Calu3 (cell line): ENCODE measurements at regions not wholly inside any gene's neighbourhood (a gene's known extent, or its start where the extent isn't known, plus 50 kb on each side); places are given as distances from the start of the nearest gene placed in this dataset.

Experiments
- BruUV-seq: library from RNA; stranded (reverse); fragments of 400-500 nt; replicated peaks from 2 replicates; lab custom pipeline; 2021; lab: Mats Ljungman, UMichigan
- CTCF ChIA-PET: fragments of 300-600 bp; sonication (Branson Sonifier 250); formaldehyde crosslinking; loops from one replicate; lab custom pipeline; 2022; ENCODE audit warnings: antibody characterized with exemption; lab: Charles Lee
- DNase-seq: peaks from one replicate; pipeline ENCODE4 v3.0.0; 2022
- H3K27ac Mint-ChIP-seq: one replicate; pipeline ENCODE4 v1.8.0; 2022; ENCODE audit warnings: mixed read lengths; ENCODE audit not compliant: unreplicated experiment
- H3K27me3 Mint-ChIP-seq: one replicate; pipeline ENCODE4 v1.8.0; 2022; ENCODE audit warnings: mixed read lengths; ENCODE audit not compliant: unreplicated experiment
- H3K36me3 Mint-ChIP-seq: one replicate; pipeline ENCODE4 v1.8.0; 2022; ENCODE audit warnings: mild to moderate bottlenecking, moderate library complexity, mixed read lengths; ENCODE audit not compliant: insufficient read depth, unreplicated experiment
- H3K4me1 Mint-ChIP-seq: one replicate; pipeline ENCODE4 v1.8.0; 2022; ENCODE audit warnings: mild to moderate bottlenecking, low read depth, mixed read lengths; ENCODE audit not compliant: unreplicated experiment
- H3K4me3 Mint-ChIP-seq: one replicate; pipeline ENCODE4 v1.8.0; 2022; ENCODE audit warnings: mild to moderate bottlenecking, low read depth, moderate library complexity, mixed read lengths; ENCODE audit not compliant: unreplicated experiment
- H3K9me3 Mint-ChIP-seq: one replicate; pipeline ENCODE4 v1.8.0; 2022; ENCODE audit warnings: low read depth, mixed read lengths; ENCODE audit not compliant: unreplicated experiment
- intact Hi-C: fragments of 100-400 bp; cut with micrococcal nuclease; formaldehyde crosslinking; loops from one replicate; pipeline ENCODE4 v1.10.0; 2022; ENCODE audit not compliant: unreplicated experiment
- TF ChIP-seq, protein P1 (sequence below): fragments of 200-600 bp; IDR thresholded peaks from one replicate; pipeline ENCODE4 v1.8.0; 2022; ENCODE audit warnings: antibody characterized with exemption; ENCODE audit not compliant: unreplicated experiment

DNA sequence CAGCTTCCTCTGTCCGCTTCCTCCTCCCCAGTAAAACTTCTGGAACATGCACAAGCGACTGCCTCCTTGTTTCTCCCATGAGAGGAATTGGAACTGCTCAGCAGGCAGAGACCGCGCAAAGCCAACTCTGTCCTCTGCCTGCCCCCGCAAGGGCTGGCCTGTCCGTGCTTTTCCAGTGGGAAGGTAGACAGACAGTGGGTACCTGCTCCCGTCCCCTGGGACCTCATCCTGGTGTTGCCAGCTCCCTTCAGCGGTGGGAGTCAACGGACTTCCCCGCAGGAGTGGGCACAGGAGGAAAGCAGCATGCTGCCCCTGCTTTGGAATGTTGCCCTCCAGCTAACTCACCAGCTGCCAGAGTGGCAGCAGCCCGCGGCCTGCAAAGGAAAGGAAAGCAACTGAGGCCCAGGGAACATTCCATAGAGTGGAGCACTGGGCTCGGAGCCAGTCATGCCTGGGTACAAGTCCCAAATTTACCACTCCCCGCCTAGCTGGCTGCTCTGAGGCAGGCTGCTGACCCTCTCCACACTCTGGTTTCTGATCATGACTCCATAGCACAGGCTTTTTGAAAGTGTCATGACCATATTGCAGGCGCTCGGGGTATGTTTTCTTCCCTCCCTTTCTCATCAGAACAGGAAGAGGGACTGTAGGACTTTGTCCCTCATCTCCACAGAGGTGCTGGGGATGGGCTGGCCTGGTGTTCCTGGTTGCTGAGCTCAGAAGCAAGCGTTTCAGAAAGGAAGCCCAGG lies 89.2 kb upstream of the CLMN start:
- Mint-ChIP-seq H3K27me3 (peaks cover 49% of the 10 kb centered on the region), H3K36me3 (no peaks in the 10 kb centered on the region), H3K9me3 (no peaks in the 10 kb centered on the region), H3K27ac (no peak overlapping the region), H3K4me1 (no peaks in the 10 kb centered on the region), H3K4me3 (no peak overlapping the region)
- CTCF ChIA-PET, result no interaction called here
- intact Hi-C loops, result no loop called here
- BruUV-seq, result no TSS peak
- no peak for DNase-seq
- TF ChIP-seq, protein P1, sequence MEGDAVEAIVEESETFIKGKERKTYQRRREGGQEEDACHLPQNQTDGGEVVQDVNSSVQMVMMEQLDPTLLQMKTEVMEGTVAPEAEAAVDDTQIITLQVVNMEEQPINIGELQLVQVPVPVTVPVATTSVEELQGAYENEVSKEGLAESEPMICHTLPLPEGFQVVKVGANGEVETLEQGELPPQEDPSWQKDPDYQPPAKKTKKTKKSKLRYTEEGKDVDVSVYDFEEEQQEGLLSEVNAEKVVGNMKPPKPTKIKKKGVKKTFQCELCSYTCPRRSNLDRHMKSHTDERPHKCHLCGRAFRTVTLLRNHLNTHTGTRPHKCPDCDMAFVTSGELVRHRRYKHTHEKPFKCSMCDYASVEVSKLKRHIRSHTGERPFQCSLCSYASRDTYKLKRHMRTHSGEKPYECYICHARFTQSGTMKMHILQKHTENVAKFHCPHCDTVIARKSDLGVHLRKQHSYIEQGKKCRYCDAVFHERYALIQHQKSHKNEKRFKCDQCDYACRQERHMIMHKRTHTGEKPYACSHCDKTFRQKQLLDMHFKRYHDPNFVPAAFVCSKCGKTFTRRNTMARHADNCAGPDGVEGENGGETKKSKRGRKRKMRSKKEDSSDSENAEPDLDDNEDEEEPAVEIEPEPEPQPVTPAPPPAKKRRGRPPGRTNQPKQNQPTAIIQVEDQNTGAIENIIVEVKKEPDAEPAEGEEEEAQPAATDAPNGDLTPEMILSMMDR, result no peak

DNA sequence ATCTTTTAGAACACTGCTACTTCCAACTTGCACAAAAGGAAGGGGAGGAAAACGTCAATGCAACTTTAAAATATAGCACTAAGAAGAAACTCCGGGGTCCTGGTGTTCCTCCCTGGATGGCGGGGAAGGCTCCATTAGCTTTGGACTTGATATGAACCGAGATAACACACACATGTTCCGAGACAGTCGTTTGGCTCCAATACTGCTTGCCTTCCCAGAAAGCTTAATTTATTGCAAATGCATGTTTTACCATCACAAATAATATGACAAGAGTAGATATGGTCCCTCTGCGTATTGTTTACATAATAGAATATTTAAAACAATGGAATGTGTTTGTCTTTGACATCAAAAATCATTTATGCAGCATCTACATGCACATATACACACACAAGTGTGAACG lies 87.6 kb upstream of the CLMN start:
- TF ChIP-seq, protein P1, result no peak
- CTCF ChIA-PET, result no interaction called here
- Mint-ChIP-seq H3K27ac (no peak overlapping the region), H3K36me3 (no peaks in the 10 kb centered on the region), H3K9me3 (no peaks in the 10 kb centered on the region), H3K4me3 (no peak overlapping the region), H3K27me3 (peaks cover 49% of the 10 kb centered on the region), H3K4me1 (no peaks in the 10 kb centered on the region)
- BruUV-seq, result no TSS peak
- intact Hi-C loops, result no loop called here
- DNase-seq, result no peak

DNA sequence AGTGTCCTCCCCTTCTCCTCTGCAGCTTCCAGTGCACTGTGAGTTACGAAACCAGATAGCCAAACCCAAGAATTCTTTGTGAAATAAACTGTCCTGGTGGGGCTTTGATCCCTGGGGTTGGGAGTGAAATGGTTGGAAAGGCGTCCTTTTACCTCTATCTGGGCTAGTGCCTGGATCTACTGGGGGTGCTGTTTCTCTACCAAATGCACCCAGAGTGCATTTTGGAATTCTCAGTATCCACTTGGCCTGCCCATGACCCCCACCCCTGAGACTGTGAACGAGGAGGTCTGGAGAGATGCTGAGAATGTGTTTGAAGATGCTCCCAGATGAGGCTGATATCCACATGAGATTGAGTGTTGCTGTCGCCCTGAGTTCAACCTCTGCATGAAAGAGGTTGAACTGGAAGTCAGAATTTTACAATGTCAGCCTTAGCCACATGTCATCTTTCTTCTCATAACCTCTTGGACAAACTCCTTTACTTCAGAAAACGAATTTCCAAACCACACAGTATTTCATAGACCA lies 87.1 kb upstream of the CLMN start:
- DNase-seq, result no peak
- Mint-ChIP-seq H3K36me3 (no peaks in the 10 kb centered on the region), H3K27ac (no peak overlapping the region), H3K9me3 (no peaks in the 10 kb centered on the region), H3K27me3 (peaks cover 49% of the 10 kb centered on the region), H3K4me1 (no peaks in the 10 kb centered on the region), H3K4me3 (no peak overlapping the region)
- BruUV-seq, result no TSS peak
- intact Hi-C loops, result no loop called here
- TF ChIP-seq, protein P1, result no peak
- CTCF ChIA-PET, result no interaction called here

DNA sequence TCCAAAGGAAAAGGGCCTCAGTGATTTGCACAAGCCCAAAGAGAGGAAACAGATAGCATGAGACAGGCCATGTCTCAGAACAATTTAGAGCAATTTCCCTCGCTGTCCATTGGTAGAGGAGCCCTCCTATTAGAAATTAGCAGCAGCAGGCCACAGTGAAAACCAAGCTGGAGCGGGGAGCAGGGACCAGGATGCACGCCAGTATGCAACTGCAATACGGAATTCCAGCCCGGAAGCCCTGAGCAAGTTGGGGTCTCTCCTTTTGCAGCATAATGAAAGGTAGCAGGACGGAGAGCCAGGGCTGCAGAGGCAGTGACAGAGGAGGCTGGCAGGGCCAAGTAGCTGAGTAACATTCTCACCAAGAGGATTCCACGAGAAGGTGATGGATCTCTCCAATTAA lies 84.9 kb upstream of the CLMN start:
- Mint-ChIP-seq H3K27ac (no peak overlapping the region), H3K4me3 (no peak overlapping the region), H3K36me3 (no peaks in the 10 kb centered on the region), H3K27me3 (peaks cover 30% of the 10 kb centered on the region), H3K9me3 (no peaks in the 10 kb centered on the region), H3K4me1 (no peaks in the 10 kb centered on the region)
- no TSS peak for BruUV-seq
- DNase-seq, result no peak
- intact Hi-C loops, result no loop called here
- CTCF ChIA-PET, result no interaction called here
- TF ChIP-seq, protein P1, result no peak
